GM19023 (cell line): ENCODE measurements at regions not wholly inside any gene's neighbourhood (a gene's known extent, or its start where the extent isn't known, plus 50 kb on each side); places are given as distances from the start of the nearest gene placed in this dataset.

Experiments used
- ATAC-seq: cut with Tn5 transposase; IDR thresholded peaks from one replicate; pipeline ENCODE4 v1.9.1; 2021; ENCODE audit warnings: mild to moderate bottlenecking, moderate library complexity; ENCODE audit not compliant: unreplicated experiment

DNA sequence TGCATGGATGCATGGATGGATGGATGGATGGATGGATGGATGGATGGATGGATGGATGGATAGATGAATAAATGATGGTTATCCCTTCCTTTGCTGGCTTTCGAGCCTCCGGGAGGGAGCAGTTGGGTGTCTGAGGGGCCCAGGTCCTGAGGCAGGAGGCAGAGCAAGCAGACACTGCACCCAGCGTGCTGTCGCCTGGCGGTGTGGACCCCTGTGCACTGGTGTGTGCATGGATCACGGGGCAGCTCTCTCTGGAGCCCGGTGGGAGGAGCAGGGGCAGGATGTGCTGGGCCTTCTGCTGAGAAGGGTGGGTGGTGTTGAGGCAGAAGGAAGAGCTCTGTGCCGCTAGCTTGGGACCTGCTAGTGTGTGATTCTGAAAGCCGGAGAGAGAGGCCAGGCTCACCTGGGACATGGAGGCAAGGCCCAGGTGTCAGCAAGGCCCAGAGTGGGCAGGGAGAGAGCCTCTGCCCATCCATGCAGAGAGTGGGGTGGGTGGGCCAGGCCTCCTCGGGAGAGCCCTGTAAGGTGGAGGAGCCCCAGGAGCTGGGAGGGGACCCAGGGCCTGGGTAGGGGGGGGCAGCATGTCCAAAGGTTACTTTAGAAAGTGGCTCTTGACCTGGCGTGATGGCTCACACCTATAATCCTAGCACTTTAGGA, 254.4 kb downstream of the BRD1 start:
- ATAC-seq: no peak

DNA sequence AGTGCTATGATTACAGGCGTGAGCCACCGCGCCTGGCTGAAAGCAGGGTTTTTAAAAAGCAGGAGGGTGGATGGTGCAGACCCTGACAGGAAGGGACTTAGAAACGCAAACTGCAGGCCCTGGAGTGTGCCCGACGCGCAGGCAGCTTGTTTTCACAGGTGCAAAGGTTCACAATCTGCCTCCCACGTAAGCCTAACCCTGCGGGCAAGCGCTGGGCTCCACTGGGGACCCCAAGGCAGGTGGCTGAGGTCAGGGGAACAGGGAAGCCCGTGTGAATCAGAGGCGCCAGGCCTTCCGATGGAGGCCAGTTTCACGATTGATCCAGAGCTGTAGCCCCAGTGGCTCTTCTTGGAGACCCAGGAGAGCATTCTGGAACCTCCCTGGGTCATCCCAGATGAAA, 256.3 kb downstream of the BRD1 start:
- no peak for ATAC-seq

DNA sequence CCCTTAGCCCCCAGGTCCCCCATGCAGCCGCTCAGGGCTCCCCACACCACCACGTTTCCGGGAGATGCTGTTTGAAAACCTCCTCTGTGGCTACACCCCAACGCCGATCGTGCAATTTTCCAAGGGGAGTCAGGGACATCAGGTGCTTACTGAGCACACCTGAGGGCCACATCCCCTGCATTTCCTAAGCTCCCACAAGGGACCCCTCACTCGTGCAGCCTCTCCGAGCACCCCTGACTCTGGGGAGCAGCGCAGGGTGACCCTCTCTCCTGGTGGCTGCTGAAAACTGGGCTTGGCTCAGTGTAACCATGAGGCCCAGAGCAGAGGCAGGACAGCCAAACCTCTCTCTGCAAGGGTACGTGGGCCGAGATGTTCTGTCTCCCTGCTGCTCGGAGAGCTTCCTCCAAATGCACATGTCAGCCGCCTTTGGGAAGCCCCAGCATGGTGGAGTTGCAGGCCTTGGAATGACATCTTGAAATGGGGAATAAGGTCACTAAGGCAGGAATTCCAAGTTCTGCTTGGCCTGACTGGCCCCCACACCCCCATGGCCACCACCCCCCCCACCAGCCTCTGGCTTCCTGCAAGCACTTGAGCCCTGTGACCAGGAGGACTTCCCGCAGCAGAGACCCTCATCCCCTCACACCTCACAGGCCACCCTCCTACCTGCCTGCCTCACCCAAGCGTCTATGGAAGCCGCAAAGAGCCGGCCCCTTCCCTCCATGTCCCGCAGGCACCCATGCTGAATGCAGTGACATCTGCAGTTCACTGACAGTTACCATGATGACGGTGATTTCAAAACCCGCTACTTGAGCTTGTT, 257.4 kb downstream of the BRD1 start:
- no peak for ATAC-seq

GRCh38 chr22:49569286-49570031, 258.2 kb downstream of the BRD1 start:
- ATAC-seq: no peak

- ATAC-seq: no peak
Measured at GRCh38 chr22:49568751-49569285, 258.9 kb downstream of the BRD1 start.

GRCh38 chr22:49567899-49568750, 259.5 kb downstream of the BRD1 start:
- no peak for ATAC-seq

DNA sequence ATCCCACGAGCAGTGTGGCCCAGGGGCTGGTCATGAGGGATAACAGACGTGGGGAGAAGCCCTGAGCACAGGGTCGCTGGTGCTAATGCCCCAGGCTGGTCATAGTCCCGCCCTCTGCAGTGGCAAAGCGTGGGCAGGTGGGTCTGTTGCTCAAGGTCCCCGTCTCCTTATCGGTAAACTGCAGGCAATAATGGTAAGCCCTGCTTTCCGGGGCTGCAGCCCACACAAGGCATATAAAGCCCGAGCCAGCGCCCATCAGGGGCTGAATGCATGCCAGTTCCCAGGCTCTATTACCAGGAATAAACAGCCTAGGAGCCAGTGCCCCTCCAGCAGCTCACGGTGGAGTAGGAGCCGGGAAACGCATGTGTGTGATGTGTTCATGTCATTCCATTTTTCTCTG, 261.0 kb downstream of the BRD1 start:
- no peak for ATAC-seq

DNA sequence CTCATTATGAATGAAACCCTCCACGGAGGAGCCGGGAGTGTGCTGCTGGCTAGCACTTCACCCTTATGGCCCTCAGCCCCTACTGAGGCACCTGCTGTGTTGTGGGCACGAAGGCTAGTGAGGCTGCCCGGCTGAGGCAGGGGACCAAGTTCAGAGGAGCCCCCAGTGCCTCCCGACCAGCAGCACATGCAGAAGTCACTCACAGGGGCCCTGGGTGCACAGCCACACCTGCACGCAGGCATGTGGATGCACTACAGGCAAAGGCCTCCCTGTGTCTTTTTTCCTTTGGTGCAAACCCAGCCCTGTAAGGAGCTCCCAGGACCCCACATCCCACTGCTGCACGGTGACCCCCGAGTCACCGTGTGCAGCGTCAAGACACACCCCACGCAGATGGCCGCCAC, 261.5 kb downstream of the BRD1 start:
- ATAC-seq: no peak

DNA sequence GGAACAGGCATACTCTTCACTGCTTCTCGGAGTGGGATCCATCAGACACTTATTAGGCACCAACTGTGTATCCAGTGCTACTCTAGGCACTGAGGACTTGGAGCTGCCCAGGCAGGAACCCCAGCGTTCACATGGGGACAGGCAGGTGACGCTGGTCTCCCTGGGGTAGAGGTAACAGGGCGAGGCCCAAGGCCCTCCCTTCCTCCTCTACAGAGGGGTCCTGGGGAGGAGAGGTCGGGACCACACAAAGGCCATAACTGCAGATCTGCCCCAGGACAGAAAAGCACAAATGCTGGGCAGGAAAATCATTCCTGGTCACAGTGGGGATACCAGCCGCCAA, 262.2 kb downstream of the BRD1 start:
- ATAC-seq: no peak

DNA sequence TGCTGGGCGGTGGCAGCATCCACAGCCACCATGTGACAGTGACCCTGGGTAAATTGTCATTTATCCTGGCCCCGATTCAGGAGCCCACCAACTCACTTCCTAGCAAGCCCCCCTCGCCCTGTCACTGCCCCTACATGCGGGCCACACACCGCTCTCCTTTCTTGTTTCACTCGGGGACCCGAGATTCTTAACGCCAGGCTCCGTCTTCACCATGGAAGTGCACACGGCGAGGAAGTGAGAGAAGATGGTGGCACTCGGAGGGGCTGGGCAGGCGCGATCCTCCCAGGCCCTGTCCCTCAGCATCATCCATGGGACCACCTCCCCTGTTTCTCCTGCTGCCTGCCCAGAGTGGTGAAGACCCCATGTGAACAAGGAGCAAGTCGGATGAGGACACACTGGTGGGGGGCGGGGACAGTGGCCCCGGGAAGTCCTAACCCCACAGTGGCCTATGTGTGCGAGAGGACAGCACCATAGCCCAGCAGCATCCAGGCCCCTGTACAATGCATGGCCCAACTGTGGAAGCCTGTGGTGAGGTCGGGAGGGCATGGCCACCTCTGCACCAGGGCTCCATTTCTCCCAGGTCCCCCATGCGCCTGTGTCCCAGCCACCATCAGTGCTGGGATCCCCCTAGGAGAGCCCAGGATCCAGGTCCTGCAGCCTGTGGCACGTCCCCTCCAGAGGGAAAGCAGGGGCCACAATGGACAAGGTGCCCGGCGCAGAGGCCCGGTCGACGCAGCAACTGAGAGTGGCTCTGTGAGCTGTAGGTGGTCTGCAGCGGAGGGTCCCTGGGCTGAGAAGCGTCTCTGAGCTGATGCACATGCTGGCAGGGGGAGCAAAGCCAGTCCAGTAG, 262.8 kb downstream of the BRD1 start:
- no peak for ATAC-seq

DNA sequence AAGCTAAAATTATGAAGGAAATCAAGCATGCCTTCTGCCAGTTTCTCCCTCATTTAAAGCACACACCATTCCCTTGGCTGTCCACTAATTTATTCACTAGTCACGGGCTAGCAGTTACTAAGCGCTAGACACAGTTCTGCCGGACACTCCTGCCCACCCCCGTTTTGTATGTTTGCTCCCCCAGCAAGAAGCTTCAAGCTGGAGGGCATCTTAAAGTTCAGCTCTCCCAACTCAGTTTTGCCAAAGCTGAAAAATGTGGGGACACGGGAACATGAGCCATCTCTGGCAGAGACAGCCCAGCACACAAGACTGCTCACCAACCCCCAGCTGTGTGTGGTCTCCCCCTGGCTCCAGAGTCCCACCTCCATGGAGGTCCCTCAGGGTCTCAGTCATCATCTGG, 263.6 kb downstream of the BRD1 start:
- no peak for ATAC-seq

DNA sequence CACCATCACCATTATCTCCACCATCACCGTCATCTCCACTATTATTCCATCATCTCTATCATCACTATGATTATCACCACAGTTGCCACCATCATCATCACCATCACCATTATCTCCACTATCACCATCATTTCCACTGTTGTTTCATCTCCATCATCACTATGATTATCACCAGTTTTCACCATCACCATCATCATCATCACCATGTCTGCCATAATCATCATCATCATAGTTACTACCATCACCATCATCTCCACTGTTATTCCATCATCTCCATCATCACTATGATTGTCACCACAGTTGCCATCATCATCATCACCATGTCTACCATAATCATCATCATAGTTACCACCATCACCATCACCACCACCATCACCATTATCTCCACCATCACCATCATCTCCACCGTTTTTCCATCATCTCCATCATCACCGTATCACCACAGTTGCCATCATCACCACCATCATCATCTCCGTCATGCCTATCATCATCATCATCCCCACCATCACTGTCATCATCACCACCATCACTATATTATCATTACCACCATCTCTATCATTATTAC, 264.9 kb downstream of the BRD1 start:
- ATAC-seq: no peak

DNA sequence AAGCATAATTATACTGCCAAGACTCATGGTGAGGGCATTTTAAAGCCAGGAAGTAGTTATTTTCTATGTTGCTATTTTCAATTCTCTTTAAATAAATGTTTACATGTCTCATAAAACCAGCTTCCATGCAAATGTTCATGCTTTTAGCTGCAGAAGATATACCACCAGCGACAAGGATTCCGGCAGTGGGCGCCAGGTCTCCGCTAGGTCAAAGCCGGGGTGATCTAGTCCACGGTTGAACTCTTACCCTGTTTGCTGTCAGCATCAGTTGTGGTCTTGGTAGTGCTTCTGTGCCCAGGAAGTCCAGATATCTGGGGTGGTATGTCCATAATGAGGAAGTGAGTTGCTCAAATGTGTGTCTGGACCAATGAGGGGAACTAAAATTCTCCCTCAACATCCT, 265.7 kb downstream of the BRD1 start:
- no peak for ATAC-seq

DNA sequence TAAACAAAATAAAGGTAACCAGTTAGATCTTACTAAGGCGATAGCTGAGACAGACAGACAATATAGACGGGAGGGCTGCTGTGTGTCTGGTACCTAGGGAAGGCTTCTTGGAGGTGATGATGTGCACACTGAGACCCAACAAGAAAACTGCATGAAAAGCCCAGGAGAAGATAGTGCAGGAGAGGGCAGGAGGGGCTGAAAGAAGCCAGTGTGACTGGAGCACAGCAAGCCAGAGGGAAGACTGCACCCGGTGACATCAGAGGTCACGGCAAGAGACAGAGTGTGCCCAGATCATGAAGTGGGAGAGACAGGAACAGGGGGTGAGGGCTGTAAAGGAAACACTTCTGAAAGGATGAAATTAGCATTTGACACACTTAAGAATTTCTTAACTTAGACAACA, 266.3 kb downstream of the BRD1 start:
- ATAC-seq: no peak

GRCh38 chr22:49555526-49555925, 272.1 kb downstream of the BRD1 start:
- ATAC-seq: no peak

DNA sequence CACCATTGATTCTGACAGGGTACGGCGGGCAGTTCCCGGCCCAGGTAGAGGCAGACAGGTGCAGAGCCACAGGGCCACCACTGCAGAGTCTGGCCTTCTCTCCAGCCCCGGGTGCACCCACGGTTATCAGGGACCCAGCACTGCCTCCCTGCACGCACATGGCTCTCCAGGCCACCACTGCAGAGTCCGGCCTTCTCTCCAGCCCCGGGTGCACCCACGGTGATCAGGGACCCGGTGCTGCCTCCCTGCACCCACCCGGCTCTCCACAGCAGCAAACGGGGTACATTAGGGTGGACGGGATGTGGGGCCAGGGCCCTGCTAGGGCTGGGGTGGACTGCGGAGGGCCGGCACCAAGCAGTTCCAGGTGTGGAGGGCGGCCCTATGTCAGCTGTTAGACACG, 272.9 kb downstream of the BRD1 start:
- no peak for ATAC-seq

DNA sequence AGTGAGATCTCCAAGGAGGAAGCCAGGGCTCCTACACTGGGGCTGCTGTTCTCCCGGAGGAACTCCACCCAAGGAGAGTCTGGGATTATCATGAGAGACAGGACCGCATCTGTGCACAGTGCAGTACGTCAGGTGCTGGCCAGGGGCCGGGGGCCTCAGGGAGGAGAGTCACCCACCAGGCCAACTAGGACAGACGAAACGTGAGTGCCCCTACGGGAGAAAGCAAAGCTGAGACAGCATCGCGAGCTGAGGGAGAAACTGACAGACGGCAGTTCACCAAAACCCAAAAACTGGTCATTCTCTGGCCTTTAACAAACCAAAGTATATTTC, 273.4 kb downstream of the BRD1 start:
- ATAC-seq: no peak

- ATAC-seq: no peak
Measured at GRCh38 chr22:49553518-49554295, 274.0 kb downstream of the BRD1 start.

DNA sequence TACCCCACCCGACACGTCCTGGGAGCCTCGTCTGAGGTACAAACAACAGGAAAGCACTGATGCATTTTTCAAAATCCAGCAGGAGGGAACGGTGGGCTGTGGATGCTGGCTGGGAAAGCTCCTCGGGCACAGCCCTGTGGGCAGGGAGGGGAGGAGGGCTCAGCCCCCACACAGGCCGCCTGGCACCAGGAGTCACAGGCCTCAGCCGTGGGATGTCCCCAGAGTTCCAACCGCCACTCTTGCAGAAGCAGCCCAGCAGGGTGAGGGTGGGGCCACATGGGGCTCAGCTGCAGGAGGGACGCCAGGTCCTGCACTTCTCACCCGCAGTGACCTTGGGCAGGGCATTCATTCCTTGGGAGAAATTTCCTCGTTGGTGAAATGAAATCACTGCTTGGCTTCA, 274.6 kb downstream of the BRD1 start:
- ATAC-seq: no peak
